Hepatocyte (in vitro differentiated cells): ENCODE measurements at regions not wholly inside any gene's neighbourhood (a gene's known extent, or its start where the extent isn't known, plus 50 kb on each side); places are given as distances from the start of the nearest gene placed in this dataset.

Experiments
- DNase-seq: peaks from one replicate; pipeline ENCODE4 v3.0.0-alpha.2; 2016; ENCODE audit warnings: low spot score
- H2AFZ ChIP-seq: fragments of 200-600 bp; sonication (generic); 2 replicates; pipeline ENCODE4 v1.6.0; 2016; ENCODE audit warnings: antibody characterized with exemption, mild to moderate bottlenecking
- H3K27ac ChIP-seq: fragments of 200-600 bp; sonication (generic); 2 replicates; pipeline ENCODE4 v1.5.1; 2016; ENCODE audit warnings: mild to moderate bottlenecking
- H3K27me3 ChIP-seq: fragments of 200-600 bp; sonication (generic); 2 replicates; pipeline ENCODE4 v1.6.1; 2016
- H3K36me3 ChIP-seq: fragments of 200-600 bp; sonication (generic); replicated peaks from 2 replicates; pipeline ENCODE4 v1.5.1; 2016; ENCODE audit warnings: low read depth; ENCODE audit not compliant: insufficient read depth
- H3K4me1 ChIP-seq: fragments of 200-600 bp; sonication (generic); 2 replicates; pipeline ENCODE4 v1.5.1; 2016; ENCODE audit warnings: mild to moderate bottlenecking, moderate library complexity; ENCODE audit not compliant: insufficient read depth
- H3K4me2 ChIP-seq: fragments of 200-600 bp; sonication (generic); 2 replicates; pipeline ENCODE4 v1.6.0; 2016
- H3K4me3 ChIP-seq: fragments of 200-600 bp; sonication (generic); 2 replicates; pipeline ENCODE4 v1.5.1; 2016; ENCODE audit warnings: mild to moderate bottlenecking
- H3K79me2 ChIP-seq: fragments of 200-600 bp; sonication (generic); 2 replicates; pipeline ENCODE4 v1.6.0; 2017; ENCODE audit warnings: mild to moderate bottlenecking
- H3K9me2 ChIP-seq: fragments of 200-600 bp; sonication (generic); replicated peaks from 2 replicates; pipeline ENCODE4 v1.6.0; 2017; ENCODE audit warnings: mild to moderate bottlenecking; ENCODE audit not compliant: insufficient read depth
- H3K9me3 ChIP-seq: fragments of 200-600 bp; sonication (generic); 2 replicates; pipeline ENCODE4 v1.5.1; 2016; ENCODE audit warnings: low read depth, mild to moderate bottlenecking
- H4K20me1 ChIP-seq: fragments of 200-600 bp; sonication (generic); 2 replicates; pipeline ENCODE4 v1.6.0; 2016; ENCODE audit warnings: mild to moderate bottlenecking; ENCODE audit not compliant: insufficient read depth, poor library complexity, severe bottlenecking
- CTCF ChIP-seq: fragments of 200-600 bp; sonication (generic); IDR thresholded peaks from 2 replicates; pipeline ENCODE4 v1.5.1; 2016; ENCODE audit warnings: antibody characterized with exemption, mild to moderate bottlenecking; ENCODE audit not compliant: poor library complexity
- EZH2 ChIP-seq: fragments of 200-600 bp; sonication (generic); IDR thresholded peaks from 2 replicates; pipeline ENCODE4 v1.6.1; 2016; ENCODE audit warnings: antibody characterized with exemption, mild to moderate bottlenecking, borderline replicate concordance
- EZH2phosphoT487 ChIP-seq: fragments of 200-600 bp; sonication (generic); IDR thresholded peaks from one replicate; pipeline ENCODE4 v1.6.1; 2018; ENCODE audit warnings: antibody characterized with exemption, mild to moderate bottlenecking, low read depth, moderate library complexity; ENCODE audit not compliant: unreplicated experiment, severe bottlenecking
- WGBS: methylation state at CpG from one replicate; pipeline ENCODE4 v1.1.6; 2016; ENCODE audit warnings: low lambda C conversion rate; ENCODE audit errors: missing lambda C conversion rate; 5-methylcytosine and 5-hydroxymethylcytosine counted together

GRCh38 chr11:38156495-38157146 is 1558.6 kb upstream of the RAG2 start:
- Histone ChIP-seq H2AFZ (no peak overlapping the region), H3K27ac (no peak overlapping the region), H3K4me2 (no peak overlapping the region), H3K4me3 (no peak overlapping the region), H3K36me3 (no peaks in the 10 kb centered on the region), H4K20me1 (no peaks in the 10 kb centered on the region), H3K27me3 (no peaks in the 10 kb centered on the region), H3K79me2 (no peaks in the 10 kb centered on the region), H3K9me3 (no peaks in the 10 kb centered on the region), H3K9me2 (no peaks in the 10 kb centered on the region), H3K4me1 (no peaks in the 10 kb centered on the region)
- no peak for DNase-seq
- TF ChIP-seq CTCF: no peak
- TF ChIP-seq EZH2: no peak
- TF ChIP-seq EZH2phosphoT487: no peak
- WGBS: 93% methylated on average over 5 of the region's 5 CpGs

- H3K4me2 ChIP-seq: no peak overlapping the region
- H3K9me3 ChIP-seq: no peaks in the 10 kb centered on the region
- no peaks in the 10 kb centered on the region for H3K4me1 ChIP-seq
- H3K79me2 ChIP-seq: no peaks in the 10 kb centered on the region
- no peaks in the 10 kb centered on the region for H3K27me3 ChIP-seq
- no peaks in the 10 kb centered on the region for H3K9me2 ChIP-seq
- no peaks in the 10 kb centered on the region for H3K36me3 ChIP-seq
- TF ChIP-seq EZH2 (no peak), CTCF (no peak), EZH2phosphoT487 (no peak)
- no peak overlapping the region for H3K27ac ChIP-seq
- 100% methylated on average over 1 of the region's 1 CpG for WGBS
- DNase-seq: no peak
- H4K20me1 ChIP-seq: no peaks in the 10 kb centered on the region
- H3K4me3 ChIP-seq: no peak overlapping the region
- H2AFZ ChIP-seq: no peak overlapping the region
These were observed 1557.8 kb upstream of the RAG2 start for GRCh38 chr11:38155856-38156255.

GRCh38 chr11:38153985-38154384 is 1555.9 kb upstream of the RAG2 start:
- H2AFZ ChIP-seq: no peak overlapping the region
- H3K79me2 ChIP-seq: no peaks in the 10 kb centered on the region
- no peaks in the 10 kb centered on the region for H3K36me3 ChIP-seq
- DNase-seq: no peak
- no peaks in the 10 kb centered on the region for H3K9me3 ChIP-seq
- H3K9me2 ChIP-seq: no peaks in the 10 kb centered on the region
- H3K27me3 ChIP-seq: no peaks in the 10 kb centered on the region
- 82% methylated on average over 1 of the region's 1 CpG for WGBS
- TF ChIP-seq EZH2phosphoT487 (no peak), EZH2 (no peak), CTCF (no peak)
- H3K4me3 ChIP-seq: no peak overlapping the region
- H3K4me2 ChIP-seq: no peak overlapping the region
- H3K27ac ChIP-seq: no peak overlapping the region
- no peaks in the 10 kb centered on the region for H3K4me1 ChIP-seq
- H4K20me1 ChIP-seq: no peaks in the 10 kb centered on the region

- 89% methylated on average over 3 of the region's 3 CpGs for WGBS
These were observed 1545.8 kb upstream of the RAG2 start for GRCh38 chr11:38143852-38144251.

More at GRCh38 chr11:38143852-38144251, 1545.8 kb upstream of the RAG2 start:
- DNase-seq: no peak
- no peak for TF ChIP-seq EZH2phosphoT487
- no peak for TF ChIP-seq EZH2
- no peak for TF ChIP-seq CTCF
- H3K4me2 ChIP-seq: no peak overlapping the region
- H3K4me3 ChIP-seq: no peak overlapping the region
- H3K27me3 ChIP-seq: no peaks in the 10 kb centered on the region
- no peak overlapping the region for H3K27ac ChIP-seq
- no peak overlapping the region for H2AFZ ChIP-seq
- no peaks in the 10 kb centered on the region for H3K4me1 ChIP-seq
- no peaks in the 10 kb centered on the region for H3K79me2 ChIP-seq
- no peaks in the 10 kb centered on the region for H4K20me1 ChIP-seq
- no peaks in the 10 kb centered on the region for H3K36me3 ChIP-seq
- no peaks in the 10 kb centered on the region for H3K9me3 ChIP-seq
- no peaks in the 10 kb centered on the region for H3K9me2 ChIP-seq
